Rectal smooth muscle tissue (tissue), 1 donor: ENCODE measurements at regions not wholly inside any gene's neighbourhood (a gene's known extent, or its start where the extent isn't known, plus 50 kb on each side); places are given as distances from the start of the nearest gene placed in this dataset.

Experiments used
- H3K27ac ChIP-seq: one replicate; pipeline ENCODE4 v1.7.0; 2013; ENCODE audit warnings: low read depth, low read length, inconsistent platforms
- H3K27me3 ChIP-seq: one replicate; pipeline ENCODE4 v1.7.0; 2013; ENCODE audit warnings: low read length; ENCODE audit not compliant: control insufficient read depth, insufficient read depth
- H3K36me3 ChIP-seq: one replicate; pipeline ENCODE4 v1.7.0; 2013; ENCODE audit warnings: low read length; ENCODE audit not compliant: control insufficient read depth, insufficient read depth
- H3K4me1 ChIP-seq: one replicate; pipeline ENCODE4 v1.7.0; 2013; ENCODE audit warnings: low read length; ENCODE audit not compliant: control insufficient read depth, insufficient read depth
- H3K4me3 ChIP-seq: one replicate; pipeline ENCODE4 v1.7.0; 2013; ENCODE audit warnings: low read length
- H3K9ac ChIP-seq: one replicate; pipeline ENCODE4 v1.7.0; 2013; ENCODE audit warnings: low read length

GRCh38 chr2:160697817-160698216, 204.2 kb upstream of the RBMS1 start:
- H3K27me3 ChIP-seq: no peaks in the 10 kb centered on the region
- no peak overlapping the region for H3K27ac ChIP-seq
- H3K36me3 ChIP-seq: no peaks in the 10 kb centered on the region
- peaks cover 5% of the 10 kb centered on the region for H3K4me1 ChIP-seq
- H3K4me3 ChIP-seq: no peak overlapping the region
- no peak overlapping the region for H3K9ac ChIP-seq

- Histone ChIP-seq H3K36me3 (no peaks in the 10 kb centered on the region), H3K9ac (no peak overlapping the region), H3K27ac (no peak overlapping the region), H3K4me1 (peaks cover 5% of the 10 kb centered on the region), H3K27me3 (no peaks in the 10 kb centered on the region), H3K4me3 (no peak overlapping the region)
These were observed 206.6 kb upstream of the RBMS1 start for GRCh38 chr2:160700021-160700814.

GRCh38 chr2:160701822-160702221, 208.2 kb upstream of the RBMS1 start:
- H3K27me3 ChIP-seq: no peaks in the 10 kb centered on the region
- no peak overlapping the region for H3K9ac ChIP-seq
- H3K27ac ChIP-seq: no peak overlapping the region
- H3K4me3 ChIP-seq: no peak overlapping the region
- H3K4me1 ChIP-seq: no peaks in the 10 kb centered on the region
- H3K36me3 ChIP-seq: no peaks in the 10 kb centered on the region

- no peak overlapping the region for H3K9ac ChIP-seq
- H3K36me3 ChIP-seq: no peaks in the 10 kb centered on the region
- no peaks in the 10 kb centered on the region for H3K4me1 ChIP-seq
- no peak overlapping the region for H3K4me3 ChIP-seq
- no peaks in the 10 kb centered on the region for H3K27me3 ChIP-seq
- no peak overlapping the region for H3K27ac ChIP-seq
These were observed 209.1 kb upstream of the RBMS1 start for GRCh38 chr2:160702754-160703153.

GRCh38 chr2:160703648-160704585, 210.3 kb upstream of the RBMS1 start:
- Histone ChIP-seq H3K27me3 (no peaks in the 10 kb centered on the region), H3K36me3 (no peaks in the 10 kb centered on the region), H3K4me3 (no peak overlapping the region), H3K27ac (no peak overlapping the region), H3K9ac (no peak overlapping the region), H3K4me1 (no peaks in the 10 kb centered on the region)

- H3K4me3 ChIP-seq: no peak overlapping the region
- no peaks in the 10 kb centered on the region for H3K4me1 ChIP-seq
- no peaks in the 10 kb centered on the region for H3K27me3 ChIP-seq
- no peak overlapping the region for H3K9ac ChIP-seq
- no peaks in the 10 kb centered on the region for H3K36me3 ChIP-seq
- no peak overlapping the region for H3K27ac ChIP-seq
These were observed 221.8 kb upstream of the RBMS1 start for GRCh38 chr2:160715428-160715827.

- Histone ChIP-seq H3K9ac (no peak overlapping the region), H3K36me3 (no peaks in the 10 kb centered on the region), H3K4me1 (peaks cover 3% of the 10 kb centered on the region), H3K27me3 (no peaks in the 10 kb centered on the region), H3K27ac (no peak overlapping the region), H3K4me3 (no peak overlapping the region)
These were observed 225.5 kb upstream of the RBMS1 start for GRCh38 chr2:160719116-160719515.

GRCh38 chr2:160720098-160720497, 226.5 kb upstream of the RBMS1 start:
- Histone ChIP-seq H3K36me3 (no peaks in the 10 kb centered on the region), H3K4me3 (no peak overlapping the region), H3K27me3 (no peaks in the 10 kb centered on the region), H3K4me1 (peaks cover 3% of the 10 kb centered on the region), H3K9ac (no peak overlapping the region), H3K27ac (no peak overlapping the region)

GRCh38 chr2:160721089-160722040, 227.8 kb upstream of the RBMS1 start:
- Histone ChIP-seq H3K36me3 (no peaks in the 10 kb centered on the region), H3K27ac (no peak overlapping the region), H3K27me3 (no peaks in the 10 kb centered on the region), H3K9ac (no peak overlapping the region), H3K4me3 (no peak overlapping the region), H3K4me1 (peaks cover 3% of the 10 kb centered on the region)

GRCh38 chr2:160726046-160726445, 232.4 kb upstream of the RBMS1 start:
- no peaks in the 10 kb centered on the region for H3K36me3 ChIP-seq
- no peak overlapping the region for H3K9ac ChIP-seq
- H3K27ac ChIP-seq: no peak overlapping the region
- peaks cover under 1% of the 10 kb centered on the region for H3K4me1 ChIP-seq
- H3K27me3 ChIP-seq: no peaks in the 10 kb centered on the region
- H3K4me3 ChIP-seq: no peak overlapping the region

- no peak overlapping the region for H3K9ac ChIP-seq
- no peaks in the 10 kb centered on the region for H3K27me3 ChIP-seq
- no peaks in the 10 kb centered on the region for H3K4me1 ChIP-seq
- H3K36me3 ChIP-seq: no peaks in the 10 kb centered on the region
- H3K27ac ChIP-seq: no peak overlapping the region
- no peak overlapping the region for H3K4me3 ChIP-seq
These were observed 236.8 kb upstream of the RBMS1 start for GRCh38 chr2:160730296-160730995.
